ENCODE measurements at regions not wholly inside any gene's neighbourhood (a gene's known extent, or its start where the extent isn't known, plus 50 kb on each side); places are given as distances from the start of the nearest gene placed in this dataset.
"Not testable (repeated sequence)": the region's sequence is repeated elsewhere in the genome, so short reads cannot be mapped to it uniquely, and the experiment has no call there.

GRCh38 chr7:81339946-81340345, 421.1 kb upstream of the SEMA3C start:
- no peak for DNase-seq

- DNase-seq = no peak
These were observed 414.7 kb upstream of the SEMA3C start for GRCh38 chr7:81333536-81333935.

- no peak for DNase-seq
These were observed 414.2 kb upstream of the SEMA3C start for GRCh38 chr7:81333004-81333403.

GRCh38 chr7:81331061-81332018, 412.5 kb upstream of the SEMA3C start:
- DNase-seq = no peak

GRCh38 chr7:81330108-81330507, 411.3 kb upstream of the SEMA3C start:
- DNase-seq = no peak

- DNase-seq = no peak
These were observed 408.8 kb upstream of the SEMA3C start for GRCh38 chr7:81327468-81328266.

- no peak for DNase-seq
These were observed 403.1 kb upstream of the SEMA3C start for GRCh38 chr7:81321949-81322348.

GRCh38 chr7:81317741-81318140, 398.9 kb upstream of the SEMA3C start:
- DNase-seq = no peak

- no peak for DNase-seq
These were observed 389.9 kb upstream of the SEMA3C start for GRCh38 chr7:81308643-81309322.

GRCh38 chr7:81301815-81302214, 383.0 kb upstream of the SEMA3C start:
- DNase-seq = no peak

GRCh38 chr7:81300753-81301152, 381.9 kb upstream of the SEMA3C start:
- DNase-seq = no peak

- DNase-seq = no peak
These were observed 380.9 kb upstream of the SEMA3C start for GRCh38 chr7:81299711-81300110.

GRCh38 chr7:81298951-81299666, 380.3 kb upstream of the SEMA3C start:
- DNase-seq = no peak

- DNase-seq = no peak
These were observed 378.5 kb upstream of the SEMA3C start for GRCh38 chr7:81297317-81297716.

GRCh38 chr7:81296726-81297125, 377.9 kb upstream of the SEMA3C start:
- no peak for DNase-seq

GRCh38 chr7:81294897-81295515, 376.2 kb upstream of the SEMA3C start:
- DNase-seq = no peak

- no peak for DNase-seq
These were observed 375.0 kb upstream of the SEMA3C start for GRCh38 chr7:81293806-81294205.

GRCh38 chr7:81286754-81287153, 367.9 kb upstream of the SEMA3C start:
- not testable (repeated sequence) for DNase-seq

- no peak for DNase-seq
These were observed 366.5 kb upstream of the SEMA3C start for GRCh38 chr7:81285142-81285871.

GRCh38 chr7:81284576-81284975, 365.7 kb upstream of the SEMA3C start:
- no peak for DNase-seq

GRCh38 chr7:81280531-81280930, 361.7 kb upstream of the SEMA3C start:
- DNase-seq = no peak
